Activated effector memory CD4-positive, alpha-beta T cell treated with anti-CD3 and anti-CD28 coated beads, Interleukin-2, amount 50 U/mL, for 16 hours (primary cell): ENCODE measurements at regions not wholly inside any gene's neighbourhood (a gene's known extent, or its start where the extent isn't known, plus 50 kb on each side); places are given as distances from the start of the nearest gene placed in this dataset.
A peak's percentile ranks its signal among the peaks of the same experiment; 100 is the strongest.
"Not testable (repeated sequence)": the region's sequence is repeated elsewhere in the genome, so short reads cannot be mapped to it uniquely, and the experiment has no call there.

Source experiments
- DNase-seq: peaks from one replicate; pipeline ENCODE4 v3.0.0-alpha.2; 2020

- no peak for DNase-seq
Observed at GRCh38 chr16:34743115-34743514, 1283.7 kb downstream of the TP53TG3F start.

GRCh38 chr16:34758835-34759234, 1299.4 kb downstream of the TP53TG3F start:
- no peak for DNase-seq

- DNase-seq = not testable (repeated sequence)
Observed at GRCh38 chr16:34791835-34792234, 1332.4 kb downstream of the TP53TG3F start.

- no peak for DNase-seq
Observed at GRCh38 chr16:34801875-34802274, 1342.5 kb downstream of the TP53TG3F start.

GRCh38 chr16:34802396-34802795, 1343.0 kb downstream of the TP53TG3F start:
- DNase-seq = no peak

GRCh38 chr16:34802848-34803599, 1343.6 kb downstream of the TP53TG3F start:
- DNase-seq = no peak

- peak; percentile 53 for DNase-seq
Observed at GRCh38 chr16:34803683-34804416, 1344.4 kb downstream of the TP53TG3F start.

GRCh38 chr16:34806992-34807644, 1347.7 kb downstream of the TP53TG3F start:
- DNase-seq = not testable (repeated sequence)

- DNase-seq = not testable (repeated sequence)
Observed at GRCh38 chr16:34807844-34808243, 1348.4 kb downstream of the TP53TG3F start.

- DNase-seq = not testable (repeated sequence)
Observed at GRCh38 chr16:34808530-34808929, 1349.1 kb downstream of the TP53TG3F start.
